ENCODE measurements at regions not wholly inside any gene's neighbourhood (a gene's known extent, or its start where the extent isn't known, plus 50 kb on each side); places are given as distances from the start of the nearest gene placed in this dataset.

DNA sequence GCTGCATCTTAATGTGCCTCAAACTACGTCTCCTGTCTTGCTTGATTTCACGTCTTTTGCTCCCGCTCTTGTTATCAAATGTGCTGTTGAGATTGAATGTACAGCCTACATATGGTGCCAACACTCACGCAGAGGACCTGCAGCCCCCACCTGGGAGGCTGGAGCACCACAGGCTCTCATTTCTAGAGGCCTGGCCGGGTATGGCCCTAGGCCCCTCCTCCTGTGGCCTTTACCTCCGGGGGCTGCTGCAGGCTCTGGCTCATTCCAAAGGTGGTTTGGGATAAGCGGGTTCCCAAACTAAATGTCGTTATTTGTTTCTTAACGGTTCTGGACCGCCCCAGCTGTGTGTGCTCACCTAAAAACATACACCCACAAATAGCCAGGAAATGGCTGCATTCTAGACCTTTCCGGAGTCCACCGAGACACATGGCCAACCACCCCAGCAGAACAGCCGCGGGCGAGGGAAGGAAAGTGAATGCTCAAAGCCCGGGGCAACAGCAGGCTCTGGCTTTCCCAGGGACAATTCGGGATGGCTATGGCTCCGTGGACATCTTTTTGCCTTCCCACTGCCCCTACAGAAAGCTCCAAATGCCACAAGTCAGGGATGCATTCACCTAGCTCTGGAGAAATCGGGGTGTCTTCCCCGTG, 105.9 kb downstream of the ENGASE start:
- TF ChIP-seq EGR1 (IDR thresholded peaks at IDR 0.05) (no peak), MAX (IDR thresholded peaks at IDR 0.05) (no peak), EP300 (IDR thresholded peaks at IDR 0.05; ENCODE audit: borderline replicate concordance) (no peak), TEAD4 (IDR thresholded peaks at IDR 0.05) (no peak)

- TF ChIP-seq TAF1 (IDR thresholded peaks at IDR 0.05; ENCODE audit: low read depth) (no peak), EP300 (IDR thresholded peaks at IDR 0.05; ENCODE audit: borderline replicate concordance) (no peak), FOXM1 (IDR thresholded peaks at IDR 0.05; ENCODE audit: borderline replicate concordance, low read depth) (no peak), NFIC (IDR thresholded peaks at IDR 0.05) (no peak)
Observed at GRCh38 chr17:79179334-79179733, 104.7 kb downstream of the ENGASE start.

GRCh38 chr17:79177877-79178276, 103.3 kb downstream of the ENGASE start:
- TF ChIP-seq NFIC (IDR thresholded peaks at IDR 0.05) (no peak), FOXM1 (IDR thresholded peaks at IDR 0.05; ENCODE audit: borderline replicate concordance, low read depth) (no peak)

- TF ChIP-seq USF1 (IDR thresholded peaks at IDR 0.05) = no peak
- TF ChIP-seq CEBPB (IDR thresholded peaks at IDR 0.05) = no peak
- TF ChIP-seq MAX (IDR thresholded peaks at IDR 0.05) = no peak
- TF ChIP-seq ZBTB7A (IDR thresholded peaks at IDR 0.05; ENCODE audit: low read depth) = no peak
- TF ChIP-seq FOXM1 (IDR thresholded peaks at IDR 0.05; ENCODE audit: borderline replicate concordance, low read depth) = no peak
- TF ChIP-seq CREB1 (IDR thresholded peaks at IDR 0.05; ENCODE audit: low read depth) = no peak
- TF ChIP-seq TAF1 (IDR thresholded peaks at IDR 0.05; ENCODE audit: low read depth) = no peak
- no peak for TF ChIP-seq NFIC (IDR thresholded peaks at IDR 0.05)
- TF ChIP-seq EP300 (IDR thresholded peaks at IDR 0.05; ENCODE audit: borderline replicate concordance) = no peak
- TF ChIP-seq, protein P1, sequence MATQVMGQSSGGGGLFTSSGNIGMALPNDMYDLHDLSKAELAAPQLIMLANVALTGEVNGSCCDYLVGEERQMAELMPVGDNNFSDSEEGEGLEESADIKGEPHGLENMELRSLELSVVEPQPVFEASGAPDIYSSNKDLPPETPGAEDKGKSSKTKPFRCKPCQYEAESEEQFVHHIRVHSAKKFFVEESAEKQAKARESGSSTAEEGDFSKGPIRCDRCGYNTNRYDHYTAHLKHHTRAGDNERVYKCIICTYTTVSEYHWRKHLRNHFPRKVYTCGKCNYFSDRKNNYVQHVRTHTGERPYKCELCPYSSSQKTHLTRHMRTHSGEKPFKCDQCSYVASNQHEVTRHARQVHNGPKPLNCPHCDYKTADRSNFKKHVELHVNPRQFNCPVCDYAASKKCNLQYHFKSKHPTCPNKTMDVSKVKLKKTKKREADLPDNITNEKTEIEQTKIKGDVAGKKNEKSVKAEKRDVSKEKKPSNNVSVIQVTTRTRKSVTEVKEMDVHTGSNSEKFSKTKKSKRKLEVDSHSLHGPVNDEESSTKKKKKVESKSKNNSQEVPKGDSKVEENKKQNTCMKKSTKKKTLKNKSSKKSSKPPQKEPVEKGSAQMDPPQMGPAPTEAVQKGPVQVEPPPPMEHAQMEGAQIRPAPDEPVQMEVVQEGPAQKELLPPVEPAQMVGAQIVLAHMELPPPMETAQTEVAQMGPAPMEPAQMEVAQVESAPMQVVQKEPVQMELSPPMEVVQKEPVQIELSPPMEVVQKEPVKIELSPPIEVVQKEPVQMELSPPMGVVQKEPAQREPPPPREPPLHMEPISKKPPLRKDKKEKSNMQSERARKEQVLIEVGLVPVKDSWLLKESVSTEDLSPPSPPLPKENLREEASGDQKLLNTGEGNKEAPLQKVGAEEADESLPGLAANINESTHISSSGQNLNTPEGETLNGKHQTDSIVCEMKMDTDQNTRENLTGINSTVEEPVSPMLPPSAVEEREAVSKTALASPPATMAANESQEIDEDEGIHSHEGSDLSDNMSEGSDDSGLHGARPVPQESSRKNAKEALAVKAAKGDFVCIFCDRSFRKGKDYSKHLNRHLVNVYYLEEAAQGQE (IDR thresholded peaks at IDR 0.05; ENCODE audit: low read depth) = no peak
- TF ChIP-seq RAD21 (IDR thresholded peaks at IDR 0.05; ENCODE audit: low read depth) = no peak
- TF ChIP-seq TCF12 (IDR thresholded peaks at IDR 0.05; ENCODE audit: low read depth) = no peak
- no peak for TF ChIP-seq YY1 (IDR thresholded peaks at IDR 0.05; ENCODE audit: low read depth)
- no peak for TF ChIP-seq TEAD4 (IDR thresholded peaks at IDR 0.05)
- no peak for TF ChIP-seq EGR1 (IDR thresholded peaks at IDR 0.05)
Observed at GRCh38 chr17:79176792-79177601, 102.4 kb downstream of the ENGASE start.

GRCh38 chr17:79174905-79175856, 100.6 kb downstream of the ENGASE start:
- TF ChIP-seq EGR1 (IDR thresholded peaks at IDR 0.05) = no peak
- no peak for TF ChIP-seq TEAD4 (IDR thresholded peaks at IDR 0.05)
- TF ChIP-seq MAX (IDR thresholded peaks at IDR 0.05) = no peak
- TF ChIP-seq, protein P1 (IDR thresholded peaks at IDR 0.05; ENCODE audit: low read depth) = no peak
- TF ChIP-seq TCF12 (IDR thresholded peaks at IDR 0.05; ENCODE audit: low read depth) = no peak
- no peak for TF ChIP-seq NFIC (IDR thresholded peaks at IDR 0.05)
- TF ChIP-seq RAD21 (IDR thresholded peaks at IDR 0.05; ENCODE audit: low read depth) = no peak
- TF ChIP-seq USF1 (IDR thresholded peaks at IDR 0.05) = no peak
- TF ChIP-seq FOXM1 (IDR thresholded peaks at IDR 0.05; ENCODE audit: borderline replicate concordance, low read depth) = no peak
- TF ChIP-seq EP300 (IDR thresholded peaks at IDR 0.05; ENCODE audit: borderline replicate concordance) = no peak
- TF ChIP-seq YY1 (IDR thresholded peaks at IDR 0.05; ENCODE audit: low read depth) = no peak
- TF ChIP-seq CEBPB (IDR thresholded peaks at IDR 0.05) = no peak
- TF ChIP-seq CREB1 (IDR thresholded peaks at IDR 0.05; ENCODE audit: low read depth) = no peak
- TF ChIP-seq ZBTB7A (IDR thresholded peaks at IDR 0.05; ENCODE audit: low read depth) = no peak
